ENCODE measurements at regions not wholly inside any gene's neighbourhood (a gene's known extent, or its start where the extent isn't known, plus 50 kb on each side); places are given as distances from the start of the nearest gene placed in this dataset.

- WGBS, result 78% methylated on average over 12 of the region's 12 CpGs
- no peak overlapping the region for H3K27ac ChIP-seq (ENCODE audit: low read depth in 1 of 2, low read length in 2 of 2)
- no peak for DNase-seq (ENCODE audit: low spot score)
- no peaks in the 10 kb centered on the region for H3K27me3 ChIP-seq (ENCODE audit: control insufficient read depth in 4 of 4, insufficient read depth in 4 of 4, low read length in 3 of 4)
- H3K36me3 ChIP-seq (ENCODE audit: control insufficient read depth in 4 of 4, insufficient read depth in 3 of 4, low read depth in 1 of 4, low read length in 3 of 4), result no peaks in the 10 kb centered on the region
- no peak overlapping the region for H3K4me3 ChIP-seq (ENCODE audit: low read depth in 1 of 3, low read length in 3 of 3)
- TF ChIP-seq REST (IDR thresholded peaks at IDR 0.05), result no peak
- no peak for TF ChIP-seq FOXA2 (IDR thresholded peaks at IDR 0.05)
- TF ChIP-seq HNF4G (IDR thresholded peaks at IDR 0.05), result no peak
- no peak overlapping the region for H3K9ac ChIP-seq (ENCODE audit: low read depth in 1 of 2, low read length in 2 of 2)
- no peaks in the 10 kb centered on the region for H3K9me3 ChIP-seq (ENCODE audit: control insufficient read depth in 4 of 4, low read length in 3 of 4)
- no peaks in the 10 kb centered on the region for H3K4me1 ChIP-seq (ENCODE audit: control insufficient read depth in 4 of 4, insufficient read depth in 4 of 4, low read length in 3 of 4)
Measured at GRCh38 chr2:47237375-47238334, 61.3 kb upstream of the CALM2 start.

DNA sequence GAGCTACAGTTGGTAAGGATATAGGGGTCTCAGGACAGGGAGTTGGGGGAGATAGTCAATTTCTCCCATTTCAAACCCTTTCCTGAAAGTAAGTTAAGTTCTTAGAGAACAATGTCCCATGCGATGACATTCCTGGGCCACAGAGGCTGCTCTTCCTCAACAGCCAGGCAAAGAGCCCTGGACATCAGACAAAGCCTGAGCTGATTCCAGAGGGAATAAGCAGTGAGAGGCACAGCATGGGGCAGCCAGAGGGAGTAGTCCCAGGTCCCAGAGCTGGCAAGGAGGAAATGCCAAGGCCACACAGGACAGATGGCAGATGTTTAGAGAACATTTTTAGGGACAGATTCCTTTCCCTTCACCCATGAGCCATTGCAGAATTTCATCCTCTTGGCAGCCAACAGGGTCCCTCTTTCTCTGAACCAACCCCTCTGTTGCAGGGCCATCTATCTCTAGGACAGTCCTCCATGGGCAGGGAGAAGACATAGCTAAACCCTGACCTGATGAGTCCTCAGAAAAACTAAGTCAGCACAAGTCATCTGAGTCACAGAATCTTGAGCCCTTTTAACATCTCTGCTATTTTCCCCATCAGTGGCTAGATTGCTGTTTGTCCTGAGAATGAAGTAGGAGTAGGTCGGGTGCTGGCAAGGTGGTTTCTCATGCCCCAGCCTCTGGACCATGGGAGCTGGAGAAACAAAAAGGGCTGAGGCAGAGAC, 60.3 kb upstream of the CALM2 start:
- no peak for DNase-seq (ENCODE audit: low spot score)
- Histone ChIP-seq H3K9me3 (ENCODE audit: control insufficient read depth in 4 of 4, low read length in 3 of 4) (no peaks in the 10 kb centered on the region), H3K4me3 (ENCODE audit: low read depth in 1 of 3, low read length in 3 of 3) (no peak overlapping the region), H3K27me3 (ENCODE audit: control insufficient read depth in 4 of 4, insufficient read depth in 4 of 4, low read length in 3 of 4) (no peaks in the 10 kb centered on the region), H3K9ac (ENCODE audit: low read depth in 1 of 2, low read length in 2 of 2) (no peak overlapping the region), H3K4me1 (ENCODE audit: control insufficient read depth in 4 of 4, insufficient read depth in 4 of 4, low read length in 3 of 4) (no peaks in the 10 kb centered on the region), H3K36me3 (ENCODE audit: control insufficient read depth in 4 of 4, insufficient read depth in 3 of 4, low read depth in 1 of 4, low read length in 3 of 4) (no peaks in the 10 kb centered on the region), H3K27ac (ENCODE audit: low read depth in 1 of 2, low read length in 2 of 2) (no peak overlapping the region)
- WGBS, result 93% methylated on average over 2 of the region's 2 CpGs
- TF ChIP-seq, protein P1, sequence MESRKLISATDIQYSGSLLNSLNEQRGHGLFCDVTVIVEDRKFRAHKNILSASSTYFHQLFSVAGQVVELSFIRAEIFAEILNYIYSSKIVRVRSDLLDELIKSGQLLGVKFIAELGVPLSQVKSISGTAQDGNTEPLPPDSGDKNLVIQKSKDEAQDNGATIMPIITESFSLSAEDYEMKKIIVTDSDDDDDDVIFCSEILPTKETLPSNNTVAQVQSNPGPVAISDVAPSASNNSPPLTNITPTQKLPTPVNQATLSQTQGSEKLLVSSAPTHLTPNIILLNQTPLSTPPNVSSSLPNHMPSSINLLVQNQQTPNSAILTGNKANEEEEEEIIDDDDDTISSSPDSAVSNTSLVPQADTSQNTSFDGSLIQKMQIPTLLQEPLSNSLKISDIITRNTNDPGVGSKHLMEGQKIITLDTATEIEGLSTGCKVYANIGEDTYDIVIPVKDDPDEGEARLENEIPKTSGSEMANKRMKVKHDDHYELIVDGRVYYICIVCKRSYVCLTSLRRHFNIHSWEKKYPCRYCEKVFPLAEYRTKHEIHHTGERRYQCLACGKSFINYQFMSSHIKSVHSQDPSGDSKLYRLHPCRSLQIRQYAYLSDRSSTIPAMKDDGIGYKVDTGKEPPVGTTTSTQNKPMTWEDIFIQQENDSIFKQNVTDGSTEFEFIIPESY (IDR thresholded peaks at IDR 0.05), result no peak
- TF ChIP-seq FOXA1 (IDR thresholded peaks at IDR 0.05), result no peak
- TF ChIP-seq TAF1 (conservative IDR thresholded peaks at IDR 0.05), result no peak
- no peak for TF ChIP-seq JUND (IDR thresholded peaks at IDR 0.05)
- TF ChIP-seq, protein P2, sequence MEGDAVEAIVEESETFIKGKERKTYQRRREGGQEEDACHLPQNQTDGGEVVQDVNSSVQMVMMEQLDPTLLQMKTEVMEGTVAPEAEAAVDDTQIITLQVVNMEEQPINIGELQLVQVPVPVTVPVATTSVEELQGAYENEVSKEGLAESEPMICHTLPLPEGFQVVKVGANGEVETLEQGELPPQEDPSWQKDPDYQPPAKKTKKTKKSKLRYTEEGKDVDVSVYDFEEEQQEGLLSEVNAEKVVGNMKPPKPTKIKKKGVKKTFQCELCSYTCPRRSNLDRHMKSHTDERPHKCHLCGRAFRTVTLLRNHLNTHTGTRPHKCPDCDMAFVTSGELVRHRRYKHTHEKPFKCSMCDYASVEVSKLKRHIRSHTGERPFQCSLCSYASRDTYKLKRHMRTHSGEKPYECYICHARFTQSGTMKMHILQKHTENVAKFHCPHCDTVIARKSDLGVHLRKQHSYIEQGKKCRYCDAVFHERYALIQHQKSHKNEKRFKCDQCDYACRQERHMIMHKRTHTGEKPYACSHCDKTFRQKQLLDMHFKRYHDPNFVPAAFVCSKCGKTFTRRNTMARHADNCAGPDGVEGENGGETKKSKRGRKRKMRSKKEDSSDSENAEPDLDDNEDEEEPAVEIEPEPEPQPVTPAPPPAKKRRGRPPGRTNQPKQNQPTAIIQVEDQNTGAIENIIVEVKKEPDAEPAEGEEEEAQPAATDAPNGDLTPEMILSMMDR (IDR thresholded peaks at IDR 0.05; ENCODE audit: low read depth, low read length, missing input control), result no peak
- no peak for TF ChIP-seq EGR1 (IDR thresholded peaks at IDR 0.05; ENCODE audit: low read depth in 2 of 2)
- no peak for TF ChIP-seq HNF4G (IDR thresholded peaks at IDR 0.05)
- no peak for TF ChIP-seq REST (IDR thresholded peaks at IDR 0.05)
- TF ChIP-seq, protein P3, sequence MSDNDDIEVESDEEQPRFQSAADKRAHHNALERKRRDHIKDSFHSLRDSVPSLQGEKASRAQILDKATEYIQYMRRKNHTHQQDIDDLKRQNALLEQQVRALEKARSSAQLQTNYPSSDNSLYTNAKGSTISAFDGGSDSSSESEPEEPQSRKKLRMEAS (IDR thresholded peaks at IDR 0.05), result no peak
